Brain pericyte (primary cell): ENCODE measurements at regions not wholly inside any gene's neighbourhood (a gene's known extent, or its start where the extent isn't known, plus 50 kb on each side); places are given as distances from the start of the nearest gene placed in this dataset.

Experiments
- DNase-seq: peaks from one replicate; pipeline ENCODE4 v3.0.0-alpha.2; 2012; ENCODE audit warnings: low read depth, low spot score

DNA sequence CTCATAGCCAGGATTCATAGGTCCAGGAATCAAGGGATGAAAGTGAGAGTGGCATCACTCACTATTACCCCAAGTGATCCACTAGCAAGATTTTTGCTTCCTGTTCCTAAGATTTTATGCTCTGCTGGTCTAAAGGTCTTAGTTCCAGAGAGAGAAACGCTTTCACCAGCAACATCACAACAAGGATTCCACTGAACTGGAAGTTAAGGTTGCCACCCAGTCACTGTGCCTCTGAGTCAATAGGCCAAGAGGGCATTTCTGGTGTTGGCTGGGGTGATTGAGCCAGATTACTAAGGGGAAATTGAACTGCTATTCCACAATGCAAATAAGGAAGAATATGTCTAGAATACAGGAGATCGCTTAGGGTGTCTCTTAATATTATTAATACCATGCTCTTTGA is 142.5 kb upstream of the ARID2 start:
- DNase-seq = no peak

GRCh38 chr12:45587877-45588533 is 141.5 kb upstream of the ARID2 start:
- no peak for DNase-seq

GRCh38 chr12:45590646-45591045 is 138.9 kb upstream of the ARID2 start:
- DNase-seq = no peak

DNA sequence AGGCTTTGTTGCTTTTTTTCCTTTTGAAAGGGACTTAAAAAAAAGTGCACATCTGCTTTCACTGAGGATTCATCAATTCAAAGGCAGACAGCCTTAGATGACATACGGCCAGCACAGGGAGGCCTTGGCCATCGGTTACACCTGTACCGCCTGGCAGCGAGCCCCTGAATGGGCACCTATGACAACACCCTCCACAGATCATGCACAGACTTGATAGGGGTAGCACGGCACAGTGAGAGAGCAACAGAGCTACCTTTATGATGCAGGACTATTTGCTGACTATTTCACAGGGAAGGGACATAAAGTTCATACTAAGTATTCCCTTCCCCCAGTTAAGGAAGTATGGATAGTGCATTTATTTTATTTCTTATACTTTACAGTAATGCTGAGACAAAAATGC is 137.9 kb upstream of the ARID2 start:
- DNase-seq = no peak

- DNase-seq = no peak
These were observed 133.1 kb upstream of the ARID2 start for GRCh38 chr12:45596366-45596765.

- DNase-seq = no peak
These were observed 131.2 kb upstream of the ARID2 start for GRCh38 chr12:45598336-45598735.

- no peak for DNase-seq
These were observed 130.7 kb upstream of the ARID2 start for GRCh38 chr12:45598761-45599160.

DNA sequence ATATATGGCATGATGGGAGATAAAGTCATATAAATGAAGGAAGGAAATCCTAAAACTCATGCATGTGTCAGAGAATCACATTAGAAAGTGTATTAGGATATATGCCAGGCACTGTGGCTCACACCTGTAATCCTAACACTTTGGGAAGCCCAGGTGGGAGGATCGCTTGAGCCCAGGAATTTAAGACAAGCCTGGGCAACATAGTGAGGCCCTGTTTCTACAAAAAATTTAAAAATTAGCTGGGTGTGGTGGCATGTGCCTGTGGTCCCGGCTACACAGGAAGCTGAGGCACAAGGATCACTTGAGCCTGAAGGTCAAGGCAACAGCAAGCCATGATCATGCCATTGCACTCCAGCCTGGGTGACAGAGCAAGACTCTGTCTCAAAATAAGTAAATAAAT is 130.3 kb upstream of the ARID2 start:
- no peak for DNase-seq

- no peak for DNase-seq
These were observed 128.1 kb upstream of the ARID2 start for GRCh38 chr12:45601390-45601789.

- no peak for DNase-seq
These were observed 127.6 kb upstream of the ARID2 start for GRCh38 chr12:45601888-45602287.

GRCh38 chr12:45605624-45606023 is 123.9 kb upstream of the ARID2 start:
- no peak for DNase-seq

DNA sequence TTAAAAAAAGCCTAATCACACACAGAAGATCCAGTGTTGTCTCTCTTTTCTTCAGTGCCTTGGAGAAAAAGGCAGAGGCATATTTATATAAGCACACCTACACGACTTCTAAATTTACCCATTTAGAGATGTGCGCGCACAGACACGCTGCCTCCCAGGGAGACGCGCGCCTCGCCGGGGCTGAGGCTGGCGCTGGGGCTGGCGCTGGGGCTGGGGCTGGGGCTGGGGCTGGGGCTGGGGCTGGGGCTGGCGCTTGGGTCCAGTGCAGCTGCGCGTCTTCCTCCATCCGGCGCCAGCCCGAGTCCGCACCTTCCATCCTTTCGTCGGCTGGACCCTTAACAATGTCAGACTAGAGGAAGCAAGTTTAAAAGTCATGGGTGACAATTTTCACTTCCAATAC is 118.4 kb upstream of the ARID2 start:
- no peak for DNase-seq

DNA sequence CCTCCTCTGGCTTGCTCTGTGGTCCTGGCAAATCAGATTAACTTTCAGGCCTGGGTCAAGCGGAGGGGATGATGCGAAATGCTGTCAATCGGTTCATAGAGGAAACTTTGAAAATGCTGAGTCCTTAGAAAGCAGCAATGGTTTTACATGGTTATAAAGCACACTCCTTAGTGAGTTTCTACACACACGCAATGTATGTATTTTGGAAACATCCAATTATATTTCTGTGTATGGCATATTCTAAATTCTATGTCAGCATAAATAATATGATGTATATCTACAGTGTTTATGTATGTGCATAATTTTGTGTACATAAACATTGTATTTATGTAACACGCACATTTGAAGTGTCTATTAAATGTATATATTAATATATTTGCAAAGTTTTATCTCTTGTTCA is 118.0 kb upstream of the ARID2 start:
- DNase-seq = no peak

DNA sequence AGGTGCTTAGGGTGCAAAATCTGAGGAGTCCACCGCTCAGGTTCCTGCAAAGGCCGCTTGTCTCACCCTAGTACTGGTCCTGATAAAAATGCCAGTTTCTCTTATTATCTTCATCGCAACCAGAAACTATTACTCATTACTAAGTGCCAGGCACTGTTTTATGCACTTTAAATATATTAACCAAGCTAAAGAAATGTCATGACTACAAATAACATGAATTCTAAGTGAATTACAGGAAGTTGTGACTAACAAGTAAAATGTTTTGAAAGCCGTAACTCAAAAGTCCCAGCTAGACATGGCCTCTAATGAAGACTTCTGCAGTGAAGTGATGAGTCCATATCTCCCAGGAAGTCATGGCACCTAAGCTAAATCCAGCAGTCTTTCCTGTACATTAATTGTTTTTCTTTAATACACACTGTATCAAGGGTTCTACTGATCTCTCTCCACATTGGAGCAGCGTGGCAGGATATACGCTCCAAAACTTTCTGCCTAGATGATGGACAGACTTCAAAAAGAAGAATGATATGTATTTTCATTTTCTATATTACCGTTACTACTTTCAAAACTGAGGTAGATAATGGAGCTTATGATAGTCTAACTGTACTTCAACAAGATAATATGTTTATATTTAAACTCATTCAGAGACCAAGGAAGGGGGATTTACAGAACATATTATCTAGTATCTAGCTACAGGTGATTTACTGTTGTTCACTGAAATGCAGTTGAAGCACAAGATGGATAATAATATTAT is 117.3 kb upstream of the ARID2 start:
- no peak for DNase-seq

- no peak for DNase-seq
These were observed 116.2 kb upstream of the ARID2 start for GRCh38 chr12:45613296-45613695.

GRCh38 chr12:45613855-45614254 is 115.7 kb upstream of the ARID2 start:
- no peak for DNase-seq

DNA sequence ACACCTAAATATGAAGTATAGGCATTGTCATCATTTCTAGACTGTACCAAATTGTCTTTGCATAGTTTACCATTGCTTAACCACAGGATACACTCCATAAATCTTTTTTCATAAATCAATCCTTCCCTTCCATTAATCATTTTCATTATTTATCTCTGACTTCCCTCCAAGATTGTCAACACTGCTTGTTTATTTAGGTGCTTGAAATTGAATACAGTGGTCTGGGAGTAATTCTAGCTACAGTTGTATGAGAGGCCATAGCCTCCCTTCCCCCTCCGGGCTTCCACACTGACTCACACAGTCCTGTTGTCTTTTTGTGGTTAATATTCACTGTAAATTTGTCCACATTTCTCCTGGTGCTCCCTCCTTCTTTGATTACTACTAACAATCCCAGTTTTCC is 114.2 kb upstream of the ARID2 start:
- peak; percentile 81 for DNase-seq

- no peak for DNase-seq
These were observed 109.8 kb upstream of the ARID2 start for GRCh38 chr12:45619736-45620135.

DNA sequence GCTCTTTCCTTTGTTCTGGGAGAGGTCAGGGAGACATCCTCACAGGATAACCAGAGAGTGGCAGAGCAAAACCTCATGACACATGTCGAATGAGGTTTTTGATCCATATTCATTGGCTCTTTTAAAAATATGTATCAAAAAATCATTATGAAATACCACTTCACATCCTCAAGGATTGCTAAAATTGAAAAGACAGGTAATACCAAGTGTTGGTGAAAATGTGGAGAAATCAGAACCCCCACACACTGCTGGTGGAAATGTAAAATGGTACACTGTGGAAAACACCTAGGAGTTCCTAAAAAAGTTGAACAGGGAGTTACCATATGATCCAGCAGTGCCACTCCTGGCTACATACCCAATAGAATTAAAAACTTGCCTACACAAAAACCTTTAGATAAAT is 107.8 kb upstream of the ARID2 start:
- DNase-seq = no peak

DNA sequence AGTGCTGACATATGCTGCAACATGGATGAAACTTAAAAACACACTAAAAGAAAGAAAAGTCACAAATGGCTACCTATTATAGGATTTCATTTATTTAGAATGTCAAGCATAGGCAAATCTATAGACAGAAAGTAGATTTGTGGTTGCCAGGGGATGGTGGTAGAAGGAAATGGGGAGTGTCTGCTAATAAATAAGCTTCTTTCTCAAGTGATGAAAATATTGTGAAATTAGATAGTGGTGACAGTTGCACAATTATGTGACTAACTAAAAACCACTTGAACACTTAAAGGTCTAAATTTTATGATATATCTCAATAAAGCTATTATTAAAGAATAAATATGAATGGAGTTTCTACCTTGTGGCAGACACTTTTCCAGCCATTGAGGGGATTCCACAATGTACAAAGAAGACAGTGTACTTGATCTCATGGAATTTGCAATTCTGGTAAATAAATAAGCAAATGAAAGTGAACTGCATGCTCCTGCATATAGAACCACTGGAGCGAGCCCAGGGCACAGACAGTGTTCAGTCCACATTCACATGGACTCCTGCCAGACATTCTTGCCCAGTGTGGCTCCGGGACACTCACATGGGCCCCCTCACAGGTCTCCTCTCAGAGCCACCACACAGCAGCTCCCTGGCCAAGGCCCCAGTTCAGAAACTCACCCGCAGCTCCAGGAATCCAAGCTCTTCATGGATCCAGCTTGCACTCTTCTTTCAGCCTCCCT is 107.1 kb upstream of the ARID2 start:
- DNase-seq = no peak

DNA sequence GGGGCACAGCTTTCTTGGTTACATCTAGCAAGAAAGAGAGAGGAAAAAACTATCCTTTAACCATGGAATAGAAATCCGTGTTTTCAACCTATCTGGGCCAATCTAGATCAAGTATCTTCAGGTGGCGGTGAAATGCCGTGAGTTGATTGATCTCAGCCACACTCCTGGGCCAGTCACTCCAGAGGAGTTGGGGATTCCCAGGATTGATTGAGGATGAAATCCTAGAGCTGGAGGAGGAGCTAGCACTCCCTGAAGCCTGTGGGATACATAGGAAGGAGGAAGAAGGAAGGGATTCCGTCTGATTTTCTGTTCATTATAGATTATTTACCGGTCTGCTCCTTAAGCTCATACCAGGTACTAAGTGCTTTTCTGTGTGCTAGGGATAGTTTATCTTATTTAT is 106.3 kb upstream of the ARID2 start:
- no peak for DNase-seq

DNA sequence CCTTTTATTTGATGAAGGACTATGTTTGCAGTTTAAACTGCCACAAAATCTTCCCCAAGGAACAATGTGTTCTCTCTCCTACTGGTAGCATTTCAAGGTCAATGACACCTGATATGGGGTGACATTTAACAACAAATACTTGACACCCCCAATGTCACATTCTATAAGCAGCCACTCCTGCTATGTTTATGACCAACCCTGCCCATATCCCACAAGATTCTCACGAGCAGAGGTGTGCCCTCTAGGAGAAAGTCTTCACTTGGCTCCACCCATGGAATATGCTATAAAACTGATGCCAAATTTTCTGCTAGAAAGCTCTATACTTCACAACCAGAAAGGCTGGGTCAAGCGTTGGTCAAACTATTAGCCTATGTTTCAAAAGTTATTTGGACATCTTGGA is 105.6 kb upstream of the ARID2 start:
- no peak for DNase-seq

- DNase-seq = no peak
These were observed 102.5 kb upstream of the ARID2 start for GRCh38 chr12:45626965-45627364.
